22Rv1 (cell line): ENCODE measurements at regions not wholly inside any gene's neighbourhood (a gene's known extent, or its start where the extent isn't known, plus 50 kb on each side); places are given as distances from the start of the nearest gene placed in this dataset.

Experiments
- ZFX ChIP-seq: fragments of 450-650 bp; IDR thresholded peaks from 2 replicates; pipeline ENCODE4 v1.6.1; 2017; ENCODE audit warnings: antibody characterized with exemption, borderline replicate concordance
- TF ChIP-seq, protein P1 (sequence below): fragments of 450-650 bp; IDR thresholded peaks from 2 replicates; pipeline ENCODE4 v1.5.1; 2017; ENCODE audit warnings: mild to moderate bottlenecking

DNA sequence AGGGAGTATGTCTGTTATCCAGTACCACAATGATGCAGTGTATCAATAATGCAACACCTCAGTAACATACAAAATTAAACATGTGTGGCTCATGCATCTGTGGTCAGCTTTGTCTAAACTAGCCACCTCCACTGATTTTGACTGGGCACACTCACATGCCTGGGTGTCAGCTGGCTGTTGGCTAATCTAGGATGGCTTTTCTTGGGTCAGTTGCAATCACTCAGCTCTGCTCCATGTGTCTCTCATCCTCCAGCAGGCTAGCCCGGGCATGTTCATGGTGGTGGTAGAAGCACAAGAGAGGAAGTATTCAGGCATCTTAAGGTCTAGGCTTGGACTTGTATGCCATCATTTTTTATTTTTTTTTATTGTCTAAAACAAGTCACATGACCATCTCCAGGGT lies 59.3 kb upstream of the JAG1 start:
- TF ChIP-seq, protein P1, sequence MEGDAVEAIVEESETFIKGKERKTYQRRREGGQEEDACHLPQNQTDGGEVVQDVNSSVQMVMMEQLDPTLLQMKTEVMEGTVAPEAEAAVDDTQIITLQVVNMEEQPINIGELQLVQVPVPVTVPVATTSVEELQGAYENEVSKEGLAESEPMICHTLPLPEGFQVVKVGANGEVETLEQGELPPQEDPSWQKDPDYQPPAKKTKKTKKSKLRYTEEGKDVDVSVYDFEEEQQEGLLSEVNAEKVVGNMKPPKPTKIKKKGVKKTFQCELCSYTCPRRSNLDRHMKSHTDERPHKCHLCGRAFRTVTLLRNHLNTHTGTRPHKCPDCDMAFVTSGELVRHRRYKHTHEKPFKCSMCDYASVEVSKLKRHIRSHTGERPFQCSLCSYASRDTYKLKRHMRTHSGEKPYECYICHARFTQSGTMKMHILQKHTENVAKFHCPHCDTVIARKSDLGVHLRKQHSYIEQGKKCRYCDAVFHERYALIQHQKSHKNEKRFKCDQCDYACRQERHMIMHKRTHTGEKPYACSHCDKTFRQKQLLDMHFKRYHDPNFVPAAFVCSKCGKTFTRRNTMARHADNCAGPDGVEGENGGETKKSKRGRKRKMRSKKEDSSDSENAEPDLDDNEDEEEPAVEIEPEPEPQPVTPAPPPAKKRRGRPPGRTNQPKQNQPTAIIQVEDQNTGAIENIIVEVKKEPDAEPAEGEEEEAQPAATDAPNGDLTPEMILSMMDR = no peak
- no peak for TF ChIP-seq ZFX
